Stomach (tissue), 4 donors: ENCODE measurements at regions not wholly inside any gene's neighbourhood (a gene's known extent, or its start where the extent isn't known, plus 50 kb on each side); places are given as distances from the start of the nearest gene placed in this dataset.

ENCODE experiments used
- EP300 ChIP-seq: sonication (generic); formaldehyde crosslinking; IDR thresholded peaks from one replicate; pipeline ENCODE4 v1.6.1; 2017; ENCODE audit warnings: antibody characterized with exemption
- POLR2A ChIP-seq, 4 donors: fragments of 450-650 bp; IDR thresholded peaks; one replicate each; pipeline ENCODE4 v1.6.1; 2016; ENCODE audit warnings: antibody characterized with exemption in 4 of 4, control low read depth in 2 of 4, mild to moderate bottlenecking in 1 of 4, moderate library complexity in 1 of 4
- POLR2AphosphoS5 ChIP-seq, 3 donors: sonication (generic); formaldehyde crosslinking; IDR thresholded peaks; one replicate each; pipeline ENCODE4 v1.6.1; 2016; ENCODE audit warnings: antibody characterized with exemption in 3 of 3
- TF ChIP-seq, protein P1 (sequence below), 7 experiments: fragments of 450-650 bp in 4 of 7; fragments of 200-600 bp in 3 of 7; sonication (generic) in 3 of 7; IDR thresholded peaks; one replicate each; pipeline ENCODE4 v1.5.1; 2016 to 2019; ENCODE audit warnings: antibody characterized with exemption in 7 of 7, control low read depth in 2 of 7, mild to moderate bottlenecking in 1 of 7

DNA sequence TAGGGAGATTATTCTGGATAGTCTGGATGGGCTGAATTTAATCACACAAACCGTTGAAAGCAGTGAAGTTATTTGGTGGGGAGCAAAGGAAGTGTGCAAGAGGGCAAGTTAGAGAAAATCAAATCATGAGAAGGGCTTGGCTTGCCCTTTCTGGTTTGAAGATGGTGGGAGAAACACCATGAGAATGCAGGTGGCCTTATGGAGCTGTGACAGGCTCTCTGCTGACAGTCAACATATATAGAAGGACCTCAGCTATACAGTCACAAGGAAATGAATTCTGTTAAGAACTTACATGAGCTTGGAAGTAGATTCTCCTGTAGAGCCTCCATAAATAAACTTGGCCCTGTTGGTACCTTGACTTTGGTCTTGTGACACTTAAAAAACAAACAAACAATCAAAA, 72.3 kb downstream of the GMNC start:
- TF ChIP-seq POLR2A (IDR thresholded peaks at IDR 0.05) = no peak
- TF ChIP-seq, protein P1, sequence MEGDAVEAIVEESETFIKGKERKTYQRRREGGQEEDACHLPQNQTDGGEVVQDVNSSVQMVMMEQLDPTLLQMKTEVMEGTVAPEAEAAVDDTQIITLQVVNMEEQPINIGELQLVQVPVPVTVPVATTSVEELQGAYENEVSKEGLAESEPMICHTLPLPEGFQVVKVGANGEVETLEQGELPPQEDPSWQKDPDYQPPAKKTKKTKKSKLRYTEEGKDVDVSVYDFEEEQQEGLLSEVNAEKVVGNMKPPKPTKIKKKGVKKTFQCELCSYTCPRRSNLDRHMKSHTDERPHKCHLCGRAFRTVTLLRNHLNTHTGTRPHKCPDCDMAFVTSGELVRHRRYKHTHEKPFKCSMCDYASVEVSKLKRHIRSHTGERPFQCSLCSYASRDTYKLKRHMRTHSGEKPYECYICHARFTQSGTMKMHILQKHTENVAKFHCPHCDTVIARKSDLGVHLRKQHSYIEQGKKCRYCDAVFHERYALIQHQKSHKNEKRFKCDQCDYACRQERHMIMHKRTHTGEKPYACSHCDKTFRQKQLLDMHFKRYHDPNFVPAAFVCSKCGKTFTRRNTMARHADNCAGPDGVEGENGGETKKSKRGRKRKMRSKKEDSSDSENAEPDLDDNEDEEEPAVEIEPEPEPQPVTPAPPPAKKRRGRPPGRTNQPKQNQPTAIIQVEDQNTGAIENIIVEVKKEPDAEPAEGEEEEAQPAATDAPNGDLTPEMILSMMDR (IDR thresholded peaks at IDR 0.05) = no peak
- no peak for TF ChIP-seq EP300
- TF ChIP-seq POLR2AphosphoS5 (IDR thresholded peaks at IDR 0.05) = no peak
